RWPE2 (cell line): ENCODE measurements at regions not wholly inside any gene's neighbourhood (a gene's known extent, or its start where the extent isn't known, plus 50 kb on each side); places are given as distances from the start of the nearest gene placed in this dataset.

Source experiments
- ATAC-seq: fragments of 200-7000 bp; cut with Tn5 transposase; 3 replicates; pipeline ENCODE4 v1.9.1; 2021; ENCODE audit warnings: low read depth
- DNase-seq: peaks from one replicate; pipeline ENCODE4 v3.0.0-alpha.2; 2020; ENCODE audit warnings: low spot score
- H3K27ac ChIP-seq: fragments of 450-650 bp; 2 replicates; pipeline ENCODE4 v1.5.1; 2017; ENCODE audit warnings: mild to moderate bottlenecking; ENCODE audit not compliant: poor library complexity, severe bottlenecking
- H3K27me3 ChIP-seq: fragments of 250-450 bp; sonication (Bioruptor Pico); 2 replicates; pipeline ENCODE4 v1.5.1; 2021; ENCODE audit warnings: mild to moderate bottlenecking, moderate library complexity; ENCODE audit not compliant: insufficient read depth, poor library complexity, severe bottlenecking
- H3K36me3 ChIP-seq: fragments of 250-450 bp; sonication (Bioruptor Pico); 2 replicates; pipeline ENCODE4 v1.5.1; 2020; ENCODE audit warnings: low read depth, mild to moderate bottlenecking, moderate library complexity
- H3K4me1 ChIP-seq: fragments of 250-450 bp; sonication (Bioruptor Pico); 2 replicates; pipeline ENCODE4 v1.5.1; 2021; ENCODE audit warnings: mild to moderate bottlenecking, moderate library complexity; ENCODE audit not compliant: insufficient read depth, poor library complexity, severe bottlenecking
- H3K4me3 ChIP-seq: fragments of 250-450 bp; sonication (Bioruptor Pico); 2 replicates; pipeline ENCODE4 v1.5.1; 2021; ENCODE audit warnings: mild to moderate bottlenecking, moderate library complexity; ENCODE audit not compliant: severe bottlenecking
- H3K9me3 ChIP-seq: fragments of 250-450 bp; sonication (Bioruptor Pico); 2 replicates; pipeline ENCODE4 v1.5.1; 2021; ENCODE audit warnings: mild to moderate bottlenecking, moderate library complexity; ENCODE audit not compliant: severe bottlenecking
- CTCF ChIP-seq: fragments of 450-650 bp; IDR thresholded peaks from one replicate; pipeline ENCODE4 v1.5.1; 2017; ENCODE audit warnings: mild to moderate bottlenecking, moderate library complexity; ENCODE audit not compliant: poor library complexity, severe bottlenecking

- Histone ChIP-seq H3K36me3 (no peaks in the 10 kb centered on the region), H3K27ac (no peak overlapping the region), H3K4me3 (no peak overlapping the region), H3K4me1 (peaks cover 30% of the 10 kb centered on the region), H3K27me3 (no peaks in the 10 kb centered on the region), H3K9me3 (no peaks in the 10 kb centered on the region)
- TF ChIP-seq CTCF = no peak
- DNase-seq (no peak), ATAC-seq (no peak)
These were observed 104.2 kb upstream of the PFN2 start for GRCh38 chr3:150074697-150075416.

GRCh38 chr3:150074277-150074676 lies 103.6 kb upstream of the PFN2 start:
- no peak for TF ChIP-seq CTCF
- Histone ChIP-seq H3K36me3 (no peaks in the 10 kb centered on the region), H3K9me3 (no peaks in the 10 kb centered on the region), H3K27me3 (no peaks in the 10 kb centered on the region), H3K4me1 (peaks cover 24% of the 10 kb centered on the region), H3K4me3 (no peak overlapping the region), H3K27ac (no peak overlapping the region)
- no peak for DNase-seq
- ATAC-seq = no peak

GRCh38 chr3:150073513-150073912 lies 102.8 kb upstream of the PFN2 start:
- ATAC-seq = peak; percentile 76
- no peaks in the 10 kb centered on the region for H3K27me3 ChIP-seq
- DNase-seq = no peak
- no peak overlapping the region for H3K4me3 ChIP-seq
- H3K27ac ChIP-seq = no peak overlapping the region
- H3K4me1 ChIP-seq = peaks cover 21% of the 10 kb centered on the region
- no peaks in the 10 kb centered on the region for H3K9me3 ChIP-seq
- no peak for TF ChIP-seq CTCF
- H3K36me3 ChIP-seq = no peaks in the 10 kb centered on the region

GRCh38 chr3:150073031-150073430 lies 102.3 kb upstream of the PFN2 start:
- H3K27me3 ChIP-seq = no peaks in the 10 kb centered on the region
- H3K27ac ChIP-seq = no peak overlapping the region
- DNase-seq (no peak), ATAC-seq (no peak)
- no peak overlapping the region for H3K4me3 ChIP-seq
- H3K36me3 ChIP-seq = no peaks in the 10 kb centered on the region
- H3K9me3 ChIP-seq = no peaks in the 10 kb centered on the region
- TF ChIP-seq CTCF = no peak
- H3K4me1 ChIP-seq = peaks cover 19% of the 10 kb centered on the region

GRCh38 chr3:150072576-150072975 lies 101.9 kb upstream of the PFN2 start:
- no peak overlapping the region for H3K4me3 ChIP-seq
- ATAC-seq (no peak), DNase-seq (no peak)
- H3K4me1 ChIP-seq = peaks cover 14% of the 10 kb centered on the region
- no peaks in the 10 kb centered on the region for H3K36me3 ChIP-seq
- no peak overlapping the region for H3K27ac ChIP-seq
- no peaks in the 10 kb centered on the region for H3K27me3 ChIP-seq
- H3K9me3 ChIP-seq = no peaks in the 10 kb centered on the region
- TF ChIP-seq CTCF = no peak
